ENCODE measurements at regions not wholly inside any gene's neighbourhood (a gene's known extent, or its start where the extent isn't known, plus 50 kb on each side); places are given as distances from the start of the nearest gene placed in this dataset.

DNA sequence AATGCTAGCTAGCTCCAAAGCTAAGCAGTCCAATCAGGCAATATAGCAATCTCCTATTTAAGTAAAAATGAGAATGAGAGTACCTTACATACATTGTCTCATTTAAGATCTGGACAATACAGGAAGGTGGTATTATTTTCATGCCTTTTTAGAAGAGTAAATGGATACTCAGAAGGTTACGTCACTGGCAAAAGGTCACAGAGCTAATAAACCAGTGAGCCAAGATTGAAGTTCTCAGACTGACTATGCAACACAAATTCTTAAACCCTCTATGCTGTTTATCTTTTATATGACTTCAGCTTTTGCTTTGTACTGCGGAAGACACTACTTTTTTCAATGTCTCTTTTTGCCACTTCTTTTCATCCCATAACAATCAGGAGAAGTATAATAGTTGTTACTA lies 135.2 kb upstream of the PRL start:
- no peaks in the 10 kb centered on the region for H3K36me3 Mint-ChIP-seq (ENCODE audit: unreplicated experiment)
- H3K9me3 Mint-ChIP-seq (ENCODE audit: unreplicated experiment): peaks cover 4% of the 10 kb centered on the region
- H3K4me3 Mint-ChIP-seq (ENCODE audit: unreplicated experiment): no peak overlapping the region
- no peak for DNase-seq (ENCODE audit: extremely low spot score, unreplicated experiment)
- H3K4me1 Mint-ChIP-seq (ENCODE audit: unreplicated experiment): no peaks in the 10 kb centered on the region
- H3K27ac Mint-ChIP-seq (ENCODE audit: unreplicated experiment): no peak overlapping the region
- H3K27me3 Mint-ChIP-seq (ENCODE audit: unreplicated experiment): no peaks in the 10 kb centered on the region
- TF ChIP-seq CTCF (IDR thresholded peaks at IDR 0.05): no peak

- Mint-ChIP-seq H3K9me3 (ENCODE audit: unreplicated experiment) (no peaks in the 10 kb centered on the region), H3K27ac (ENCODE audit: unreplicated experiment) (no peak overlapping the region), H3K4me1 (ENCODE audit: unreplicated experiment) (no peaks in the 10 kb centered on the region), H3K27me3 (ENCODE audit: unreplicated experiment) (no peaks in the 10 kb centered on the region), H3K36me3 (ENCODE audit: unreplicated experiment) (no peaks in the 10 kb centered on the region), H3K4me3 (ENCODE audit: unreplicated experiment) (no peak overlapping the region)
- TF ChIP-seq CTCF (IDR thresholded peaks at IDR 0.05): no peak
- DNase-seq (ENCODE audit: extremely low spot score, unreplicated experiment): no peak
These were observed 135.6 kb upstream of the HDGFL1 start for GRCh38 chr6:22433745-22434144.

GRCh38 chr6:22435151-22435550 lies 134.2 kb upstream of the HDGFL1 start:
- H3K36me3 Mint-ChIP-seq (ENCODE audit: unreplicated experiment): no peaks in the 10 kb centered on the region
- H3K27me3 Mint-ChIP-seq (ENCODE audit: unreplicated experiment): no peaks in the 10 kb centered on the region
- H3K9me3 Mint-ChIP-seq (ENCODE audit: unreplicated experiment): no peaks in the 10 kb centered on the region
- H3K27ac Mint-ChIP-seq (ENCODE audit: unreplicated experiment): no peak overlapping the region
- no peaks in the 10 kb centered on the region for H3K4me1 Mint-ChIP-seq (ENCODE audit: unreplicated experiment)
- no peak overlapping the region for H3K4me3 Mint-ChIP-seq (ENCODE audit: unreplicated experiment)
- TF ChIP-seq CTCF (IDR thresholded peaks at IDR 0.05): no peak
- DNase-seq (ENCODE audit: extremely low spot score, unreplicated experiment): no peak

DNA sequence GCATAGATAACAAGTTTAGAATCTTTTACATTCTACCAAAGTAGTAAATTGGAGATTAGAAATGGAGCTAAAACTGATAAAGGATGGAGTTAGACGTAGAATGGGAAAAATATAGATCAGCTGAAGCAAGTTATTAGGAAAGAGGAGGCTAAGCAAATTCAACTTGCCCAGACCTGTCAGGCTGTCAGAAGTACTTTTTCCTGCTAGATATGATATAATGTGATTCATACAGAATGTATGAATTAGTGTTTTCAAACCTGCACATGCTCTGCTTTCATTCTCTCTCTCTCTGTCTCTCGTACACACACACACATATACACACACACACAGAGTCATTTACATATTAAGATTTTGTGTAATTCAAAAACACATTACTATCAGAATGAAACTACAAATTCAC lies 133.2 kb upstream of the HDGFL1 start:
- Mint-ChIP-seq H3K9me3 (ENCODE audit: unreplicated experiment) (no peaks in the 10 kb centered on the region), H3K4me1 (ENCODE audit: unreplicated experiment) (no peaks in the 10 kb centered on the region), H3K36me3 (ENCODE audit: unreplicated experiment) (no peaks in the 10 kb centered on the region), H3K27me3 (ENCODE audit: unreplicated experiment) (no peaks in the 10 kb centered on the region), H3K27ac (ENCODE audit: unreplicated experiment) (no peak overlapping the region), H3K4me3 (ENCODE audit: unreplicated experiment) (no peak overlapping the region)
- no peak for TF ChIP-seq CTCF (IDR thresholded peaks at IDR 0.05)
- DNase-seq (ENCODE audit: extremely low spot score, unreplicated experiment): no peak

GRCh38 chr6:22437665-22438064 lies 131.7 kb upstream of the HDGFL1 start:
- Mint-ChIP-seq H3K27me3 (ENCODE audit: unreplicated experiment) (no peaks in the 10 kb centered on the region), H3K4me1 (ENCODE audit: unreplicated experiment) (no peaks in the 10 kb centered on the region), H3K4me3 (ENCODE audit: unreplicated experiment) (no peak overlapping the region), H3K36me3 (ENCODE audit: unreplicated experiment) (no peaks in the 10 kb centered on the region), H3K27ac (ENCODE audit: unreplicated experiment) (no peak overlapping the region), H3K9me3 (ENCODE audit: unreplicated experiment) (no peaks in the 10 kb centered on the region)
- TF ChIP-seq CTCF (IDR thresholded peaks at IDR 0.05): no peak
- no peak for DNase-seq (ENCODE audit: extremely low spot score, unreplicated experiment)

Measured in osteocyte (in vitro differentiated cells).